Neural progenitor cell (in vitro differentiated cells): ENCODE measurements at regions not wholly inside any gene's neighbourhood (a gene's known extent, or its start where the extent isn't known, plus 50 kb on each side); places are given as distances from the start of the nearest gene placed in this dataset.

ENCODE experiments used
- DNase-seq: peaks from one replicate; pipeline ENCODE4 v3.0.0-alpha.2; 2016; ENCODE audit warnings: low spot score
- H2AFZ ChIP-seq: fragments of 200-600 bp; sonication (generic); replicated peaks from 2 replicates; pipeline ENCODE4 v1.6.1; 2016; ENCODE audit warnings: antibody characterized with exemption
- H3F3A ChIP-seq: fragments of 200-600 bp; sonication (generic); 2 replicates; pipeline ENCODE4 v1.6.1; 2016; ENCODE audit warnings: antibody characterized with exemption, low read depth
- H3K27ac ChIP-seq: fragments of 200-600 bp; sonication (generic); 2 replicates; pipeline ENCODE4 v1.5.1; 2016; ENCODE audit warnings: mild to moderate bottlenecking
- H3K27me3 ChIP-seq: fragments of 200-600 bp; sonication (generic); 2 replicates; pipeline ENCODE4 v1.6.1; 2016; ENCODE audit warnings: mild to moderate bottlenecking, moderate library complexity
- H3K36me3 ChIP-seq: fragments of 200-600 bp; sonication (generic); 2 replicates; pipeline ENCODE4 v1.5.1; 2016
- H3K4me1 ChIP-seq: fragments of 200-600 bp; sonication (generic); 2 replicates; pipeline ENCODE4 v1.6.1; 2016; ENCODE audit warnings: mixed run types
- H3K4me2 ChIP-seq: fragments of 200-600 bp; sonication (generic); 2 replicates; pipeline ENCODE4 v1.6.1; 2016
- H3K4me3 ChIP-seq: fragments of 200-600 bp; sonication (generic); 2 replicates; pipeline ENCODE4 v1.5.1; 2016
- H3K79me2 ChIP-seq: fragments of 200-600 bp; sonication (generic); 2 replicates; pipeline ENCODE4 v1.6.1; 2016; ENCODE audit warnings: low read depth
- H3K9ac ChIP-seq: fragments of 200-600 bp; sonication (generic); 2 replicates; pipeline ENCODE4 v1.6.1; 2016
- H3K9me3 ChIP-seq: fragments of 200-600 bp; sonication (generic); 2 replicates; pipeline ENCODE4 v1.5.1; 2016; ENCODE audit warnings: low read depth
- H4K20me1 ChIP-seq: fragments of 200-600 bp; sonication (generic); 2 replicates; pipeline ENCODE4 v1.6.1; 2016; ENCODE audit warnings: low read depth
- H3K27ac Mint-ChIP-seq: 3 replicates; pipeline ENCODE4 v1.8.0; 2021; ENCODE audit warnings: mixed read lengths
- H3K27me3 Mint-ChIP-seq: 2 replicates; pipeline ENCODE4 v1.8.0; 2022; ENCODE audit warnings: low read depth, mild to moderate bottlenecking, inconsistent platforms, moderate library complexity, mixed read lengths; ENCODE audit not compliant: insufficient read depth
- H3K36me3 Mint-ChIP-seq: 3 replicates; pipeline ENCODE4 v1.8.0; 2021; ENCODE audit warnings: mixed read lengths
- H3K4me1 Mint-ChIP-seq: 3 replicates; pipeline ENCODE4 v1.8.0; 2021; ENCODE audit warnings: mixed read lengths
- H3K4me3 Mint-ChIP-seq: 3 replicates; pipeline ENCODE4 v1.8.0; 2021; ENCODE audit warnings: mild to moderate bottlenecking, moderate library complexity, mixed read lengths
- H3K9me3 Mint-ChIP-seq: 3 replicates; pipeline ENCODE4 v1.8.0; 2020; ENCODE audit warnings: mixed read lengths
- CTCF ChIP-seq: fragments of 200-600 bp; sonication (generic); IDR thresholded peaks from 2 replicates; pipeline ENCODE4 v1.5.1; 2017; ENCODE audit warnings: antibody characterized with exemption, mild to moderate bottlenecking
- EZH2 ChIP-seq: fragments of 200-600 bp; sonication (generic); IDR thresholded peaks from 2 replicates; pipeline ENCODE4 v1.6.1; 2017; ENCODE audit warnings: antibody characterized with exemption, mild to moderate bottlenecking, moderate library complexity
- EZH2phosphoT487 ChIP-seq: fragments of 200-600 bp; sonication (generic); IDR thresholded peaks from 2 replicates; pipeline ENCODE4 v1.6.1; 2017; ENCODE audit warnings: antibody characterized with exemption

DNA sequence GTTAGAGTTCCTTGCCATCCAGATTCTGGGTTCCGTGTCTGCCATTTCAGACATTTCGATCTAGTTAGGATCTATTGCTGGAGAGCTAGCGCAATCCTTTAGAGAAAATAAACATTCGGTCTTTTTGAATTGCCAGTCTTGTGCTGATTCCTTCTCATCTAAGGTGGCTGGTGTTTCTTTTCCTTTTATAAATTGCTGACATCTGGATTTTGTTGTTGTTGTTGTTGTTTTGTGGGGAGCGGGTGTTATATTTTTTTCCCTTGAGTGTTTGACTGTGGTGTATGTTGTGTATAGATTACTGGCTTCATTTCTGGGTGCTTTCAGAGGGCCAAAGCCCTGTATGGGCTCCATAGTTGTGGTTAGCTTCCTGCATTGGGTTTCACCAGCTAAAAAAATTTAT lies 128.5 kb upstream of the LRP1B start:
- Histone ChIP-seq H3K79me2 (no peaks in the 10 kb centered on the region), H3K4me3 (no peak overlapping the region), H4K20me1 (no peaks in the 10 kb centered on the region), H3K27ac (no peak overlapping the region), H3K36me3 (no peaks in the 10 kb centered on the region), H3F3A (no peaks in the 10 kb centered on the region), H3K27me3 (no peaks in the 10 kb centered on the region), H2AFZ (no peak overlapping the region), H3K4me1 (no peaks in the 10 kb centered on the region), H3K4me2 (no peak overlapping the region), H3K9me3 (no peaks in the 10 kb centered on the region), H3K9ac (no peak overlapping the region)
- Mint-ChIP-seq H3K4me1 (no peaks in the 10 kb centered on the region), H3K4me3 (no peak overlapping the region), H3K27me3 (peaks cover 3% of the 10 kb centered on the region), H3K27ac (no peak overlapping the region), H3K9me3 (no peaks in the 10 kb centered on the region), H3K36me3 (no peaks in the 10 kb centered on the region)
- TF ChIP-seq CTCF = no peak
- no peak for TF ChIP-seq EZH2
- no peak for TF ChIP-seq EZH2phosphoT487
- DNase-seq = no peak

DNA sequence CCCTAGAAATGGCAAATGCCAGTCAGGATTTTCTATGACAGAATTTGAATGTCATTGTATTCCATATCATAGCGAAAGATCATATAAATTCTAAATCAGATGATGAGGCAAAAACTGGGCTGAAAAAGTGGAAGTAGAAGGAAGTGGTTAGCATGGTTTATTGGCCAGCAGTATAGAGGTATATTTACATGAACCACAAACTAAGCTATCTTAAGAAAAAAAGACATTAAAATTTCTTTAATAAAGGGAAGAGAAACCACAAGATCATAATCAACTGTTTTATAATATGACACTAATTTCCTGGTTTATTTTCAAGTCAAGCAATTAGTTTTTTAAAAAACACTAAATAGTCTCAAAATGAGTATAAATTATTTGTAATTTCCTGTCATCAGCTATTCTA lies 123.2 kb upstream of the LRP1B start:
- no peak overlapping the region for H3K9ac ChIP-seq
- Mint-ChIP-seq H3K4me3 (no peak overlapping the region), H3K4me1 (no peaks in the 10 kb centered on the region), H3K27me3 (no peaks in the 10 kb centered on the region), H3K36me3 (no peaks in the 10 kb centered on the region), H3K27ac (no peak overlapping the region), H3K9me3 (no peaks in the 10 kb centered on the region)
- H3K36me3 ChIP-seq = no peaks in the 10 kb centered on the region
- no peaks in the 10 kb centered on the region for H3K79me2 ChIP-seq
- H2AFZ ChIP-seq = no peak overlapping the region
- peaks cover 9% of the 10 kb centered on the region for H3K4me1 ChIP-seq
- H3K27me3 ChIP-seq = no peaks in the 10 kb centered on the region
- TF ChIP-seq CTCF (no peak), EZH2phosphoT487 (no peak), EZH2 (no peak)
- no peak overlapping the region for H3K27ac ChIP-seq
- no peaks in the 10 kb centered on the region for H3K9me3 ChIP-seq
- no peaks in the 10 kb centered on the region for H4K20me1 ChIP-seq
- H3K4me3 ChIP-seq = no peak overlapping the region
- H3K4me2 ChIP-seq = no peak overlapping the region
- H3F3A ChIP-seq = no peaks in the 10 kb centered on the region
- DNase-seq = no peak

- H3K36me3 Mint-ChIP-seq = no peaks in the 10 kb centered on the region
- Histone ChIP-seq H2AFZ (no peak overlapping the region), H3F3A (no peaks in the 10 kb centered on the region), H3K4me1 (peaks cover 10% of the 10 kb centered on the region), H4K20me1 (no peaks in the 10 kb centered on the region), H3K4me3 (no peak overlapping the region), H3K27ac (no peak overlapping the region), H3K27me3 (no peaks in the 10 kb centered on the region), H3K4me2 (no peak overlapping the region), H3K9ac (no peak overlapping the region), H3K36me3 (no peaks in the 10 kb centered on the region), H3K79me2 (no peaks in the 10 kb centered on the region), H3K9me3 (no peaks in the 10 kb centered on the region)
- peaks cover 11% of the 10 kb centered on the region for H3K4me1 Mint-ChIP-seq
- no peaks in the 10 kb centered on the region for H3K27me3 Mint-ChIP-seq
- H3K27ac Mint-ChIP-seq = no peak overlapping the region
- no peak for DNase-seq
- no peak overlapping the region for H3K4me3 Mint-ChIP-seq
- no peaks in the 10 kb centered on the region for H3K9me3 Mint-ChIP-seq
- no peak for TF ChIP-seq EZH2phosphoT487
- TF ChIP-seq EZH2 = no peak
- no peak for TF ChIP-seq CTCF
Measured at GRCh38 chr2:142241016-142241415, 110.2 kb upstream of the LRP1B start.

DNA sequence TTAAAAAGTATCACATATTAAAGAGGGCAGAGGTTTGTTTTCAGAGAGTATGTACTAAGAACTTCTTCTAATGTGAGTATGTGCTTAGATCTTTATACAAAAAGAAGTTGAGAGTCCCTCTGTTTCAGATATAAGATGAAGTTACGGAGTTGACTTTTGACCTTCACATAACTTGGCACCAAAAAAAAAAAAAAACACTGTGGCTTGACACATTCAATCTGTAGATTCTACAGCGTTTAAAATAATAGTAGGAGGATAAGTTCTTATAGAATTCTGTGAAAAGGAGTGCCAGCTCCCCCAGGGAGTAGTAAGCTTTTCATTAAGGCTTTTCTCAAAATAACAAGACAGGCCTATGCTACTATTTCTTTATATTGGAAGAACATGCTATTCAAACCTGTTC lies 105.4 kb upstream of the LRP1B start:
- H3K4me1 Mint-ChIP-seq = peaks cover 22% of the 10 kb centered on the region
- TF ChIP-seq CTCF = no peak
- TF ChIP-seq EZH2 = no peak
- TF ChIP-seq EZH2phosphoT487 = no peak
- no peaks in the 10 kb centered on the region for H4K20me1 ChIP-seq
- peak overlapping the region; percentile 48 for H3K27ac Mint-ChIP-seq
- no peaks in the 10 kb centered on the region for H3F3A ChIP-seq
- no peaks in the 10 kb centered on the region for H3K36me3 ChIP-seq
- no peaks in the 10 kb centered on the region for H3K9me3 ChIP-seq
- H3K4me1 ChIP-seq = peaks cover 13% of the 10 kb centered on the region
- no peaks in the 10 kb centered on the region for H3K79me2 ChIP-seq
- H3K27me3 Mint-ChIP-seq = no peaks in the 10 kb centered on the region
- no peaks in the 10 kb centered on the region for H3K27me3 ChIP-seq
- H3K4me3 Mint-ChIP-seq = no peak overlapping the region
- no peak overlapping the region for H3K4me3 ChIP-seq
- no peaks in the 10 kb centered on the region for H3K9me3 Mint-ChIP-seq
- no peak overlapping the region for H2AFZ ChIP-seq
- H3K27ac ChIP-seq = no peak overlapping the region
- H3K4me2 ChIP-seq = peak overlapping the region; percentile 41
- no peaks in the 10 kb centered on the region for H3K36me3 Mint-ChIP-seq
- H3K9ac ChIP-seq = no peak overlapping the region
- no peak for DNase-seq
